Activated naive CD8-positive, alpha-beta T cell treated with anti-CD3 and anti-CD28 coated beads for 36 hours (primary cell): ENCODE measurements at regions not wholly inside any gene's neighbourhood (a gene's known extent, or its start where the extent isn't known, plus 50 kb on each side); places are given as distances from the start of the nearest gene placed in this dataset.

Experiments
- DNase-seq: peaks from one replicate; pipeline ENCODE4 v3.0.0; 2021
- H3K27ac Mint-ChIP-seq: one replicate; pipeline ENCODE4 v1.8.0; 2022; ENCODE audit warnings: mild to moderate bottlenecking, moderate library complexity, mixed read lengths
- H3K27me3 Mint-ChIP-seq: one replicate; pipeline ENCODE4 v1.8.0; 2022; ENCODE audit warnings: mild to moderate bottlenecking, mixed read lengths
- H3K36me3 Mint-ChIP-seq: one replicate; pipeline ENCODE4 v1.8.0; 2021; ENCODE audit warnings: mild to moderate bottlenecking, mixed read lengths
- H3K4me1 Mint-ChIP-seq: one replicate; pipeline ENCODE4 v1.8.0; 2021; ENCODE audit warnings: mixed read lengths
- H3K4me3 Mint-ChIP-seq: one replicate; pipeline ENCODE4 v1.8.0; 2022; ENCODE audit warnings: mild to moderate bottlenecking, moderate library complexity, mixed read lengths
- H3K9me3 Mint-ChIP-seq: one replicate; pipeline ENCODE4 v1.8.0; 2022; ENCODE audit warnings: mixed read lengths

GRCh38 chr3:163953526-163953925, 1124.8 kb downstream of the SI start:
- Mint-ChIP-seq H3K4me3 (no peak overlapping the region), H3K27me3 (no peaks in the 10 kb centered on the region), H3K36me3 (no peaks in the 10 kb centered on the region), H3K9me3 (peaks cover 2% of the 10 kb centered on the region), H3K27ac (no peak overlapping the region), H3K4me1 (no peaks in the 10 kb centered on the region)
- DNase-seq = no peak

- Mint-ChIP-seq H3K27ac (no peak overlapping the region), H3K4me3 (no peak overlapping the region), H3K27me3 (no peaks in the 10 kb centered on the region), H3K4me1 (no peaks in the 10 kb centered on the region), H3K9me3 (peaks cover 2% of the 10 kb centered on the region), H3K36me3 (no peaks in the 10 kb centered on the region)
- DNase-seq = no peak
These were observed 1125.8 kb downstream of the SI start for GRCh38 chr3:163952499-163952898.

DNA sequence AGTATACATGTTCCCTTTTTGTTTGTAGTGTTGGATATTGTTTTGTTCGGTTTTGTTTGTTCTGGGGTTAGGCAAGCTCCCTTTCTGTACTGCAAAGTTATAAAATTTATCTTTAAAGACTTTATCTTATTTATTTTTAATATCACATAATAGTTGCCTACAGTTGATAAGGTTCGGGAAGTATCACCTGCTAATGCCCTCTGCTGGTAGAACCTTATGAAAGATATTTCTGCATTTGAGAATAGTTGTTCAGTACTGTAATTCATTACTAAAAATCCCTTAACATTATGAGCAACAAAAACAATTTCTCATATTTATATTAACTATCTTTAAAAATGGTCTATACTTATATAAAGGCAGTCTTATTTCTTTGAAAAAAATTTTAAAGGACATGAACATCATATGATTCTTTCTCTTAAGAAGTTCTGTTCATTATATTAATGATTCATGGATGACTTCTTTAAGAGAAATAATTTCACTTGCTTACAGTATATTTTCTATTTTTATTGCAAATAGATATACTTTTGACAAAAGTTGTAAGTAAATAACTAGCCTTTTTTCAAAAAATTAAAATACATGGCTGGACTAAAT, 1126.8 kb downstream of the SI start:
- Mint-ChIP-seq H3K27ac (no peak overlapping the region), H3K9me3 (peaks cover 2% of the 10 kb centered on the region), H3K4me1 (no peaks in the 10 kb centered on the region), H3K4me3 (no peak overlapping the region), H3K36me3 (no peaks in the 10 kb centered on the region), H3K27me3 (no peaks in the 10 kb centered on the region)
- DNase-seq = no peak

GRCh38 chr3:163946785-163947184, 1131.5 kb downstream of the SI start:
- Mint-ChIP-seq H3K9me3 (peaks cover 8% of the 10 kb centered on the region), H3K36me3 (no peaks in the 10 kb centered on the region), H3K4me3 (no peak overlapping the region), H3K4me1 (no peaks in the 10 kb centered on the region), H3K27ac (no peak overlapping the region), H3K27me3 (no peaks in the 10 kb centered on the region)
- no peak for DNase-seq

- Mint-ChIP-seq H3K4me3 (no peak overlapping the region), H3K9me3 (peaks cover 12% of the 10 kb centered on the region), H3K36me3 (no peaks in the 10 kb centered on the region), H3K27me3 (no peaks in the 10 kb centered on the region), H3K4me1 (no peaks in the 10 kb centered on the region), H3K27ac (no peak overlapping the region)
- no peak for DNase-seq
These were observed 1134.6 kb downstream of the SI start for GRCh38 chr3:163943664-163944063.

DNA sequence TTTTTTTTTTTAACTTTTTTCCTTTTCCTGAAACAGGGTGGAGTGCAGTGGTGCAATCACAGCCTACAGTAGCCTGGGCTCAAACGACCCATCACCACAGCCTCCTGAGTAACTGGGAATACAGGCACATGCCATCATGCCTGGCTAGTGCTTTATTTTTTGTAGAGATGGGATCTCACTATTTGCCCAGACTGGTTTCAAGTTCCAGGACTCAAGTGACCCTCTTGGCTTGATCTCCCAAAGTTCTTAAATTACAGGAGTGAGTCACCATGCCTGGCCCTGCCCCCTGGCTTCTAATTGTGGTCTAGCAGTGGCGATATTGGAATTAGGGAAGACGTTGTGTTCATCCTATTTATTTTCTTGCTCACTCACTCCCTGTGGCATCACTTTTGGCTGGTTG, 1138.4 kb downstream of the SI start:
- no peaks in the 10 kb centered on the region for H3K4me1 Mint-ChIP-seq
- no peaks in the 10 kb centered on the region for H3K36me3 Mint-ChIP-seq
- no peak overlapping the region for H3K4me3 Mint-ChIP-seq
- no peak for DNase-seq
- no peak overlapping the region for H3K27ac Mint-ChIP-seq
- no peaks in the 10 kb centered on the region for H3K27me3 Mint-ChIP-seq
- H3K9me3 Mint-ChIP-seq = peaks cover 12% of the 10 kb centered on the region

DNA sequence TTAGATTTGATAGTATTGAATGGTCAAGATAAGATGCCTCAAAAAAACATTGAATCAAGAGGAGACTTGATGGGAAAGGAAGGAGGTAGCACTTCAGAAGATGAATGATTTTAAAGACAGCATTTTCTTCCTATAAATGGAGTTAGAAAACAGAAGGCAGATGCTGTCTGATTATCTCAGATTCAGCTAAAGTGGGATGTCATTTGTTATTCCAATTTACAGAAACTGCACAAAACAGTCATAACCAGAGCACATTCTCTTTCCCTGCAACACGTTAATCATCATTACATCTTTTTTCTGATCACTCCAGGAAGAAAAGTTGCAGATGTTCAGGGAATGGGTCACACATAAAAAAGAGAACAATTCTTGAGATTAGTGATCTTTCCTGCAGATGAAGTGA, 1141.8 kb downstream of the SI start:
- Mint-ChIP-seq H3K36me3 (no peaks in the 10 kb centered on the region), H3K27me3 (no peaks in the 10 kb centered on the region), H3K4me3 (no peak overlapping the region)

DNA sequence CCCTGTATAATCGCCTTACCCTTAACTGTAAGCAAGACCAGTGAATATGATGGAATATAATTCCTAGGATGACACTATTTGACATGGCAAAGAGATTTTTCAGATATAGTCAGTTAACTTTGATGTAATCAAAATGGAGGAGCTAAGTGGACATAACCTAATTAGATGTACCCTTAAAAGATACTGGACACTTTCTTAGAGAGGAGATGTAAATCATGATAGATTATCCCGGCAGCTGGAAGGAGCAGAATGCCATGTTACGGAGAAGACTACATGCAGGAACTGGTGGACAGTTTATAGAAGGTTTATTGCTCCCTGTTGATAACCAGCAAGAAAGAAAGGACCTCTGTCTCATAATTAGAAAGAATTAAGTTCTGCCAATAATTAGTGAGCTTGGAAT, 1142.9 kb downstream of the SI start:
- Mint-ChIP-seq H3K4me3 (no peak overlapping the region), H3K4me1 (no peaks in the 10 kb centered on the region), H3K27me3 (no peaks in the 10 kb centered on the region), H3K9me3 (no peaks in the 10 kb centered on the region), H3K36me3 (no peaks in the 10 kb centered on the region), H3K27ac (no peak overlapping the region)
- DNase-seq = no peak

More for the DNA sequence above, 1141.8 kb downstream of the SI start:
- Mint-ChIP-seq H3K9me3 (peaks cover 2% of the 10 kb centered on the region), H3K4me1 (no peaks in the 10 kb centered on the region), H3K27ac (no peak overlapping the region)
- DNase-seq = no peak

DNA sequence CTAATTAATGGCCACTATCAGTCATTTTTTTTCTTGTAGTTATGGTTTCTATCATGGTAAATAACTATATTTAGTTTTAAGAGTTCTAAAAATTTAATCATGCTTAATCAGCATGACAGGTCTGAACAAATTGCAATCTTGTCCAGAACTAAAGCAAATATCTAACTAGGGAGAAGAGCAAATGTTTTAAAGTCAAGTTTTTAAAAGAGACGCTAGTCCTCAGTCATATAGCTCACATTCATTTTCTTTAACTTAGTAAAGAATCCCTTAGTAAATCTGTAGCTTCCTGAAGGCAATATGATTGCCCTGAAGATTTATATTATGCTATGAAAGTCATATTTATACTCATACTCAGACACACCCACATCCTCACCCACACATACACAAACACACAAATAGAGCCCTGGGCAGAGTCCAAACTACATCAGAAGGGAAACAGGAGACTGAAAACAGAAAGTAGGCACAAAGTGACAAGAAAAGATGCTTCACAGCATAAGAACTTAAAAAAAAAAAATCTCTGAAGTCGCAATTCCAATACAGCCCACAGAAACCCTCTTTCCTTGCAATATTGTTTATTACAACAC, 1149.1 kb downstream of the SI start:
- no peak overlapping the region for H3K27ac Mint-ChIP-seq
- H3K36me3 Mint-ChIP-seq = no peaks in the 10 kb centered on the region
- no peak overlapping the region for H3K4me3 Mint-ChIP-seq

GRCh38 chr3:163927521-163927920, 1150.8 kb downstream of the SI start:
- Mint-ChIP-seq H3K4me3 (no peak overlapping the region), H3K4me1 (no peaks in the 10 kb centered on the region), H3K27me3 (no peaks in the 10 kb centered on the region), H3K27ac (no peak overlapping the region), H3K36me3 (no peaks in the 10 kb centered on the region), H3K9me3 (no peaks in the 10 kb centered on the region)
- DNase-seq = no peak

More for the DNA sequence above, 1149.1 kb downstream of the SI start:
- Mint-ChIP-seq H3K4me1 (no peaks in the 10 kb centered on the region), H3K27me3 (no peaks in the 10 kb centered on the region), H3K9me3 (no peaks in the 10 kb centered on the region)
- no peak for DNase-seq

DNA sequence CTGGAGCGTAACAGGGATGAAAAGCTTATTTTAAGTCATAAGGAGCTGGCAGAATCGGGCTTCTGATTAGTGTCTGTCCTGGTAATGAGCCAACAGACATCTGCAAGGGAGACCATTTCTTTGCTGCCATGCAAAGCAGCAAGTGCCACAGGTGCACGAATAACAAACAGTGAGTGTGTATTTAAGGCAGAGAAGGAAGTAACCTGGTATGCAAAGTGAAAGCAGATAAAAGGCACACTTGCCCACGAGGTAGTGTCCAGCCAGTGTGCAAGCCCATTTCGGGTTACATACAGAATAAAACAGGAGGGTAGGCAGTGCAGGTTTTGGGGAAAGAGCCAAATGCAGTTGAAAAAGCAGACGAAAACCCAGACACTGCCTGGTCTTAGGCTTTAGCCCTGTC, 1153.7 kb downstream of the SI start:
- no peak overlapping the region for H3K27ac Mint-ChIP-seq
- H3K36me3 Mint-ChIP-seq = no peaks in the 10 kb centered on the region
- no peak for DNase-seq
- H3K4me1 Mint-ChIP-seq = no peaks in the 10 kb centered on the region
- H3K9me3 Mint-ChIP-seq = no peaks in the 10 kb centered on the region
- H3K27me3 Mint-ChIP-seq = no peaks in the 10 kb centered on the region
- no peak overlapping the region for H3K4me3 Mint-ChIP-seq

DNA sequence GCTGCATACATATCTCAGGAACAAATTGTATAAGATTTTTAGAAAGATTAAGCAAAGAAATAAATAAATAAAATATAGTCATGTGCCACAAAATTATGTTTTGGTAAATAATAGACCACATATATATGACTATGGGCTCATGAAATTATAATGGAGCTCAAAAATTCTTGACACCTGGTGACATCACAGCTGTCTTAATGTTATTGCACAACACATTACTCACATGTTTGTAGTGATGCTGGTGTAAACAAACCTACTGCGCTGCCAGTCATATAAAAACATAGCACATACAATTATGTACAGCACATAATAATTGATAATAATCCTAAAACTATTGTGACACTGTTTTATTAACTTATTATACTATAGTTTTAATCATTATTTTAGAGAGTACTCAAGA, 1159.1 kb downstream of the SI start:
- Mint-ChIP-seq H3K4me3 (no peak overlapping the region), H3K4me1 (no peaks in the 10 kb centered on the region), H3K36me3 (no peaks in the 10 kb centered on the region), H3K9me3 (peaks cover under 1% of the 10 kb centered on the region), H3K27ac (no peak overlapping the region), H3K27me3 (no peaks in the 10 kb centered on the region)
- no peak for DNase-seq

GRCh38 chr3:163916596-163917560, 1161.4 kb downstream of the SI start:
- no peak overlapping the region for H3K27ac Mint-ChIP-seq
- H3K36me3 Mint-ChIP-seq = no peaks in the 10 kb centered on the region
- H3K27me3 Mint-ChIP-seq = no peaks in the 10 kb centered on the region
- H3K4me1 Mint-ChIP-seq = no peaks in the 10 kb centered on the region
- peaks cover 2% of the 10 kb centered on the region for H3K9me3 Mint-ChIP-seq
- no peak overlapping the region for H3K4me3 Mint-ChIP-seq
- DNase-seq = no peak

DNA sequence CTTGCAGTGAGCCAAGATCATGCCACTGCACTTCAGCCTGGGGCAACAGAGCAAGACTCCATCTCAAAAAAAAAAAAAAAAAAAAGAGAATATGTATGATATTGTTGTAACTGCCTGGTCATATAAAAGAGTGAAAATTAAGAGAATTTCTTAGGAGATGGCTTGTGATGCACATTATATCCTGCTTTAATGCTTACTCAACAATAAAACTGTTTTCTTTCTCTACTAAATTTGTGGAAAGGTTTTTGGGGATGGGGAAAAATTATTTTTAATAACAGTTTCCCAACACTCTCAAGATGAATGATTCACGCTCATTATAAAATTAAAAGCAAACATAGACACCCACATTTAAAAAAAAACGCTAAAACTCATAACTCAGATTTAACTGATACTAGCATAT, 1163.0 kb downstream of the SI start:
- no peak overlapping the region for H3K4me3 Mint-ChIP-seq
- no peaks in the 10 kb centered on the region for H3K36me3 Mint-ChIP-seq
- no peak overlapping the region for H3K27ac Mint-ChIP-seq
- H3K4me1 Mint-ChIP-seq = no peaks in the 10 kb centered on the region
- no peaks in the 10 kb centered on the region for H3K27me3 Mint-ChIP-seq
- no peak for DNase-seq
- peaks cover 2% of the 10 kb centered on the region for H3K9me3 Mint-ChIP-seq

DNA sequence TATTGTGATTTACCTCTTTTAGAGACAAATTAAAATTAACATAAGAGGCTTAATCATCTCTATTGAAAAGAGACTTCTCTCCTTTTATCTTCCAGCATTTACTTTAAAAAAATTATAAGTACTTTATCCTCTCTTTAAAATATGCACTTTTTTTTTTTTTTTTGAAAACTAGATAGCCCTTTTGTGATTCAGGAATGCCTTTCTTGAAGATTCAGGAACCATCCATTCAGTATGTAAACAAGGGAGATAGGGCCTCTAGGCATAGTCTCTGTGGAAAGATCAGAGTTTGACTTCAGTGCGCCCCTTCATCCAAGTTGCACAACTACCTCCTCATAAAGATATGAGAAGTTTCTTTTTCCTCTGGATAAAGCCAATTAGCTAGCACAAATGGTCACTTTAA, 1163.7 kb downstream of the SI start:
- H3K27ac Mint-ChIP-seq = no peak overlapping the region
- H3K9me3 Mint-ChIP-seq = peaks cover 2% of the 10 kb centered on the region
- no peaks in the 10 kb centered on the region for H3K4me1 Mint-ChIP-seq
- no peaks in the 10 kb centered on the region for H3K27me3 Mint-ChIP-seq
- no peak overlapping the region for H3K4me3 Mint-ChIP-seq
- H3K36me3 Mint-ChIP-seq = no peaks in the 10 kb centered on the region
- DNase-seq = no peak
